Left lung (tissue), 4 donors: ENCODE measurements at regions not wholly inside any gene's neighbourhood (a gene's known extent, or its start where the extent isn't known, plus 50 kb on each side); places are given as distances from the start of the nearest gene placed in this dataset.

ENCODE experiments used
- ATAC-seq: fragments of 200-7000 bp; cut with Tn5 transposase; one replicate; pipeline ENCODE4 v1.9.1; 2020; ENCODE audit warnings: moderate library complexity
- DNase-seq, 4 donors: peaks; one replicate each; pipeline ENCODE4 v3.0.0-alpha.2; 2013 to 2020
- H3K27ac ChIP-seq, 2 donors: fragments of 200-600 bp; sonication (generic) in 1 of 2; one replicate each; pipeline versions ENCODE4 v1.5.0 to v1.8.0; 2020 to 2021
- H3K27me3 ChIP-seq, 2 donors: fragments of 200-600 bp; sonication (generic) in 1 of 2; one replicate each; pipeline versions ENCODE4 v1.5.0 to v1.8.0; 2020 to 2021
- H3K36me3 ChIP-seq, 2 donors: fragments of 200-600 bp; sonication (generic) in 1 of 2; one replicate each; pipeline versions ENCODE4 v1.5.0 to v1.8.0; 2020 to 2021
- H3K4me1 ChIP-seq, 2 donors: fragments of 200-600 bp; one replicate each; pipeline ENCODE4 v1.8.0; 2021
- H3K4me3 ChIP-seq, 2 donors: fragments of 200-600 bp; sonication (generic) in 1 of 2; one replicate each; pipeline versions ENCODE4 v1.5.0 to v1.8.0; 2020 to 2021; ENCODE audit warnings: mild to moderate bottlenecking in 1 of 2
- H3K9me3 ChIP-seq, 2 donors: fragments of 200-600 bp; sonication (generic) in 1 of 2; one replicate each; pipeline versions ENCODE4 v1.5.0 to v1.8.0; 2020 to 2021
- intact Hi-C, 2 donors: fragments of 100-400 bp; cut with DNase I; formaldehyde crosslinking; loops; one replicate each; pipeline versions ENCODE4 v1.11.2 to v1.14.2; 2022
- TF ChIP-seq, protein P1 (sequence below), 2 donors: fragments of 200-600 bp; sonication (generic) in 1 of 2; IDR thresholded peaks; one replicate each; pipeline versions ENCODE4 v1.5.0 to v1.8.0; 2021; ENCODE audit warnings: antibody characterized with exemption in 2 of 2
- donor health status: DM: no; HTN: yes; CAD: no.
- donor health status: DM: no; HTN: no; CAD: no.

GRCh38 chr3:95883801-95884200 lies 930.6 kb upstream of the EPHA6 start:
- H3K4me1 ChIP-seq = no peaks in the 10 kb centered on the region
- intact Hi-C loops = no loop called here
- no peak for ATAC-seq
- TF ChIP-seq, protein P1, sequence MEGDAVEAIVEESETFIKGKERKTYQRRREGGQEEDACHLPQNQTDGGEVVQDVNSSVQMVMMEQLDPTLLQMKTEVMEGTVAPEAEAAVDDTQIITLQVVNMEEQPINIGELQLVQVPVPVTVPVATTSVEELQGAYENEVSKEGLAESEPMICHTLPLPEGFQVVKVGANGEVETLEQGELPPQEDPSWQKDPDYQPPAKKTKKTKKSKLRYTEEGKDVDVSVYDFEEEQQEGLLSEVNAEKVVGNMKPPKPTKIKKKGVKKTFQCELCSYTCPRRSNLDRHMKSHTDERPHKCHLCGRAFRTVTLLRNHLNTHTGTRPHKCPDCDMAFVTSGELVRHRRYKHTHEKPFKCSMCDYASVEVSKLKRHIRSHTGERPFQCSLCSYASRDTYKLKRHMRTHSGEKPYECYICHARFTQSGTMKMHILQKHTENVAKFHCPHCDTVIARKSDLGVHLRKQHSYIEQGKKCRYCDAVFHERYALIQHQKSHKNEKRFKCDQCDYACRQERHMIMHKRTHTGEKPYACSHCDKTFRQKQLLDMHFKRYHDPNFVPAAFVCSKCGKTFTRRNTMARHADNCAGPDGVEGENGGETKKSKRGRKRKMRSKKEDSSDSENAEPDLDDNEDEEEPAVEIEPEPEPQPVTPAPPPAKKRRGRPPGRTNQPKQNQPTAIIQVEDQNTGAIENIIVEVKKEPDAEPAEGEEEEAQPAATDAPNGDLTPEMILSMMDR (IDR thresholded peaks at IDR 0.05) = no peak
- no peak for DNase-seq
- no peaks in the 10 kb centered on the region for H3K36me3 ChIP-seq
- H3K4me3 ChIP-seq = no peak overlapping the region
- no peaks in the 10 kb centered on the region for H3K27me3 ChIP-seq
- no peaks in the 10 kb centered on the region for H3K9me3 ChIP-seq
- H3K27ac ChIP-seq = no peak overlapping the region

DNA sequence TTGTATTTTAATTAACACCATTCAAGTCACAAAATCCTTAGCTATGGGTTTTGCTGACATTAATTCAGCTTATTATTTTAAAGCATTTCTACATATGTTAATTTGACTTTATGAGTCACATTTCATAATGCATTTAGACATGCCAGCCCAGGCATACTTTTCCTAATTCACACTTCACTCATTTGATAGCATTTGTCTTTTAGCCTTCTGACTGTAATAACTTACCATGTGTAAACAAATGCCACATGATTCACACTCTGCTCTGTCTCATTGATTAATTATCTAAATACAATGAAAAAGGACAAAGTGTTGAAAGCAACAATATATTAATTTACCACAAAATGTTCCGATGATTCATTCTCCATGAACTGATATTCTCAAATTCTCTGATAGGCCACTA lies 927.8 kb upstream of the EPHA6 start:
- no peak overlapping the region for H3K4me3 ChIP-seq
- no peaks in the 10 kb centered on the region for H3K4me1 ChIP-seq
- TF ChIP-seq, protein P1 (IDR thresholded peaks at IDR 0.05) = no peak
- H3K36me3 ChIP-seq = no peaks in the 10 kb centered on the region
- no peaks in the 10 kb centered on the region for H3K27me3 ChIP-seq
- no peaks in the 10 kb centered on the region for H3K9me3 ChIP-seq
- H3K27ac ChIP-seq = no peak overlapping the region
- no peak for DNase-seq
- intact Hi-C loops = no loop called here
- no peak for ATAC-seq

GRCh38 chr3:95887114-95887513 lies 927.3 kb upstream of the EPHA6 start:
- TF ChIP-seq, protein P1 (IDR thresholded peaks at IDR 0.05) = no peak
- DNase-seq (no peak), ATAC-seq (no peak)
- intact Hi-C loops = no loop called here
- no peak overlapping the region for H3K4me3 ChIP-seq
- H3K27me3 ChIP-seq = no peaks in the 10 kb centered on the region
- H3K36me3 ChIP-seq = no peaks in the 10 kb centered on the region
- H3K4me1 ChIP-seq = no peaks in the 10 kb centered on the region
- H3K9me3 ChIP-seq = no peaks in the 10 kb centered on the region
- H3K27ac ChIP-seq = no peak overlapping the region

- Histone ChIP-seq H3K36me3 (no peaks in the 10 kb centered on the region), H3K4me3 (no peak overlapping the region), H3K4me1 (no peaks in the 10 kb centered on the region), H3K9me3 (peaks cover 0 to 21% of the 10 kb centered on the region in 2 donors), H3K27me3 (no peaks in the 10 kb centered on the region), H3K27ac (no peak overlapping the region)
- DNase-seq (no peak), ATAC-seq (no peak)
- TF ChIP-seq, protein P1 (IDR thresholded peaks at IDR 0.05) = no peak
- intact Hi-C loops = no loop called here
Measured at GRCh38 chr3:95894820-95895219, 919.6 kb upstream of the EPHA6 start.

DNA sequence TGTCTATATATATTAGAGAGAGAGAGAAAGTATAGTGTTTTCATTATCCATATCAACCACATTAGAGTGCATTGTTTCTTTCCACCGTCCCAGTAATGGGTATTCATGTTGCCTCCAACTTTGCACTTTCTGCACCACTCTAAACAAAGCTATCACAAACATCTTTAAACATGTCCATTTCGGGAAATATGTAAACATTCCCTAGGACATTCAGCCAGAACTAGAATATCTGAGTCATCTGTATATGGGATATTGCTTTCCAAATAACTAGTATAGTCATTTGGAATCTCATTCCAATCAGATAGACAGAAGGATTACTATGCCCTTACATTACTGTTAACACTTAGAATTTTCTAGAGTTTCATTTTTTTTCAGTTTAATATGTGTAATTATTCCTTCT lies 914.9 kb upstream of the EPHA6 start:
- ATAC-seq (no peak), DNase-seq (no peak)
- intact Hi-C loops = no loop called here

More for the DNA sequence above, 914.9 kb upstream of the EPHA6 start:
- H3K9me3 ChIP-seq = peaks cover 0 to 3% of the 10 kb centered on the region in 2 donors
- no peaks in the 10 kb centered on the region for H3K36me3 ChIP-seq
- no peak overlapping the region for H3K4me3 ChIP-seq
- H3K27ac ChIP-seq = no peak overlapping the region
- H3K4me1 ChIP-seq = no peaks in the 10 kb centered on the region
- no peaks in the 10 kb centered on the region for H3K27me3 ChIP-seq
- TF ChIP-seq, protein P1 (IDR thresholded peaks at IDR 0.05) = no peak
